ENCODE measurements at regions not wholly inside any gene's neighbourhood (a gene's known extent, or its start where the extent isn't known, plus 50 kb on each side); places are given as distances from the start of the nearest gene placed in this dataset.
A peak's percentile ranks its signal among the peaks of the same experiment; 100 is the strongest.

DNA sequence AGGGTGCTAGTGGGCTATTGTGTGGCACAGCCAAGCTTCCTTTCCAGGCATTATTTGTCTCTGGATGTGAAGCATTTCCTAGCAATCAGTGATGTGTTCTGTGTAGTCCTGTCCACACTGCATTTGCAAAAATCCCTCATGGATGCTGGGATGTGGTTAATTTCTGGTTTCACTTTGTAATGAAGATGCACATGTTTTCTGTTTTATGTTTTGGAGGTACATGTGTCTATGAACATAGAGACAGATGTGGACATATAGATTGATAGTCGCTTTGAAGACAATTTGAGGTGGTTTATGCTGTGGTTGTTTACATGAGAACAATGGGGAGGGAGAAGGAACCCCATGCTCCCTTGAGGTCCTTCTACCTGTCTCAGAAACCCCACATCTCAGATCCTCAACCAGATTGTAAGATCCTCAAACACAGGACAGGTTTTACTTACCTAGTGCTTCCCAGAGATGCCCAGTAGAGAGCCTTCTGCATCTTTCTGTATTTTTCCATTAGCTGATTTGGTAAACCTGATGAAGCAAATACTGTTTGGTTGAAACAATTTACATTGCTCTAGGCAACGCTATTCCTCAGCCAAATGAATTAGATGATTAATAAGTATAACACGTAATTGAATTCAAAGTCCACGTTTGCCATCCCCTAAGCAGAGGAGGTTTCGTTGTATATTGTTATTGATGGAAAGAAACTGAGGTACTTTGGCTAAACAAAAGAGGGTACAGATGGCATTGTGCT lies 204.4 kb downstream of the SPP2 start:
- Histone ChIP-seq H2AFZ (ENCODE audit: insufficient read depth, low read length, poor library complexity) (no peak overlapping the region), H3K23ac (ENCODE audit: low read length) (no peak overlapping the region), H3K36me3 (ENCODE audit: control insufficient read depth in 1 of 2, insufficient read depth in 2 of 2, low read length in 2 of 2) (no peaks in the 10 kb centered on the region), H3K9me3 (ENCODE audit: insufficient read depth, low read depth, low read length) (no peaks in the 10 kb centered on the region), H3K4me2 (ENCODE audit: low read length) (no peak overlapping the region), H2BK120ac (ENCODE audit: insufficient read depth, low read length, poor library complexity) (no peak overlapping the region), H4K91ac (ENCODE audit: low read depth, low read length) (no peak overlapping the region), H3K79me1 (ENCODE audit: low read length) (peaks cover 4% of the 10 kb centered on the region), H2AK5ac (ENCODE audit: low read length) (no peak overlapping the region), H3K4me3 (ENCODE audit: low read depth, low read length) (no peak overlapping the region), H3K4ac (ENCODE audit: low read depth, low read length) (no peak overlapping the region), H3K9ac (ENCODE audit: low read length) (no peak overlapping the region), H3K14ac (ENCODE audit: low read length) (no peak overlapping the region), H3K27me3 (ENCODE audit: insufficient read depth, low read length) (no peaks in the 10 kb centered on the region), H3K4me1 (ENCODE audit: control insufficient read depth in 1 of 2, insufficient read depth in 2 of 2, low read length in 2 of 2) (peaks cover 17 to 25% of the 10 kb centered on the region in 2 experiments), H3K18ac (ENCODE audit: low read length) (no peak overlapping the region), H4K8ac (ENCODE audit: low read depth, low read length) (no peak overlapping the region), H2BK5ac (ENCODE audit: low read depth, low read length, poor library complexity) (no peak overlapping the region), H2BK12ac (ENCODE audit: low read length) (no peak overlapping the region), H3K79me2 (ENCODE audit: control insufficient read depth, insufficient read depth, low read length, poor library complexity) (no peaks in the 10 kb centered on the region), H3K27ac (ENCODE audit: low read depth, low read length) (no peak overlapping the region), H4K12ac (ENCODE audit: low read depth, low read length) (no peak overlapping the region)
- no peak for DNase-seq
- WGBS (ENCODE audit: extremely low coverage, insufficient coverage, insufficient read length): no CpG with 5 or more reads among the region's 5 CpGs

DNA sequence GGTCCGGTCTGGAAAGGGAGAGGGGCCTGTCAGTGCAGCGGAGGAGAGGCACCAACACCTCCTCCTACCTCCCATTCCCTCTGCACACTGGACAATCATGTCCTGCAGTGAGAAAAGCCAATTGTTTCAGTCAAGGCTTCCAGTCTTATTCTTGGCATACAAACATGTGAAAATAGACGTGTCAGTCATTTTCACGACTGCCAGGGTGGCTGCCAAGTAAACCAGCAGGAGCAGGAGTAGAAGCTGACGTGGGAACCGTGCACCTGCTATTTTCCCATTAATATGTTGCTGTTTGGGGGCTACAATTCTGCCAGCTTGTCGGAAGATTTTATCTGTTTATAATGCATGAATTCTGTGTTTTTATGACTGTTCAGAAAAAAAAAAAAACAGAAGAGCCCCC lies 202.3 kb downstream of the SPP2 start:
- H3K4ac ChIP-seq (ENCODE audit: low read depth, low read length): no peak overlapping the region
- H3K36me3 ChIP-seq (ENCODE audit: control insufficient read depth in 1 of 2, insufficient read depth in 2 of 2, low read length in 2 of 2): no peaks in the 10 kb centered on the region
- no peak overlapping the region for H3K23ac ChIP-seq (ENCODE audit: low read length)
- no peak for DNase-seq
- H2AK5ac ChIP-seq (ENCODE audit: low read length): no peak overlapping the region
- no peak overlapping the region for H3K18ac ChIP-seq (ENCODE audit: low read length)
- H3K9ac ChIP-seq (ENCODE audit: low read length): no peak overlapping the region
- H4K12ac ChIP-seq (ENCODE audit: low read depth, low read length): no peak overlapping the region
- H3K4me2 ChIP-seq (ENCODE audit: low read length): no peak overlapping the region
- H3K27me3 ChIP-seq (ENCODE audit: insufficient read depth, low read length): no peaks in the 10 kb centered on the region
- H4K8ac ChIP-seq (ENCODE audit: low read depth, low read length): no peak overlapping the region
- no peaks in the 10 kb centered on the region for H3K79me2 ChIP-seq (ENCODE audit: control insufficient read depth, insufficient read depth, low read length, poor library complexity)
- no peak overlapping the region for H3K27ac ChIP-seq (ENCODE audit: low read depth, low read length)
- H3K14ac ChIP-seq (ENCODE audit: low read length): no peak overlapping the region
- no peak overlapping the region for H3K4me3 ChIP-seq (ENCODE audit: low read depth, low read length)
- no peak overlapping the region for H2BK12ac ChIP-seq (ENCODE audit: low read length)
- no CpG with 5 or more reads among the region's 7 CpGs for WGBS (ENCODE audit: extremely low coverage, insufficient coverage, insufficient read length)
- H2AFZ ChIP-seq (ENCODE audit: insufficient read depth, low read length, poor library complexity): no peak overlapping the region
- H2BK5ac ChIP-seq (ENCODE audit: low read depth, low read length, poor library complexity): no peak overlapping the region
- no peak overlapping the region for H4K91ac ChIP-seq (ENCODE audit: low read depth, low read length)
- H3K79me1 ChIP-seq (ENCODE audit: low read length): peaks cover 9% of the 10 kb centered on the region
- H3K9me3 ChIP-seq (ENCODE audit: insufficient read depth, low read depth, low read length): peaks cover 2% of the 10 kb centered on the region
- H3K4me1 ChIP-seq (ENCODE audit: control insufficient read depth in 1 of 2, insufficient read depth in 2 of 2, low read length in 2 of 2): peaks cover 17 to 27% of the 10 kb centered on the region in 2 experiments
- no peak overlapping the region for H2BK120ac ChIP-seq (ENCODE audit: insufficient read depth, low read length, poor library complexity)

DNA sequence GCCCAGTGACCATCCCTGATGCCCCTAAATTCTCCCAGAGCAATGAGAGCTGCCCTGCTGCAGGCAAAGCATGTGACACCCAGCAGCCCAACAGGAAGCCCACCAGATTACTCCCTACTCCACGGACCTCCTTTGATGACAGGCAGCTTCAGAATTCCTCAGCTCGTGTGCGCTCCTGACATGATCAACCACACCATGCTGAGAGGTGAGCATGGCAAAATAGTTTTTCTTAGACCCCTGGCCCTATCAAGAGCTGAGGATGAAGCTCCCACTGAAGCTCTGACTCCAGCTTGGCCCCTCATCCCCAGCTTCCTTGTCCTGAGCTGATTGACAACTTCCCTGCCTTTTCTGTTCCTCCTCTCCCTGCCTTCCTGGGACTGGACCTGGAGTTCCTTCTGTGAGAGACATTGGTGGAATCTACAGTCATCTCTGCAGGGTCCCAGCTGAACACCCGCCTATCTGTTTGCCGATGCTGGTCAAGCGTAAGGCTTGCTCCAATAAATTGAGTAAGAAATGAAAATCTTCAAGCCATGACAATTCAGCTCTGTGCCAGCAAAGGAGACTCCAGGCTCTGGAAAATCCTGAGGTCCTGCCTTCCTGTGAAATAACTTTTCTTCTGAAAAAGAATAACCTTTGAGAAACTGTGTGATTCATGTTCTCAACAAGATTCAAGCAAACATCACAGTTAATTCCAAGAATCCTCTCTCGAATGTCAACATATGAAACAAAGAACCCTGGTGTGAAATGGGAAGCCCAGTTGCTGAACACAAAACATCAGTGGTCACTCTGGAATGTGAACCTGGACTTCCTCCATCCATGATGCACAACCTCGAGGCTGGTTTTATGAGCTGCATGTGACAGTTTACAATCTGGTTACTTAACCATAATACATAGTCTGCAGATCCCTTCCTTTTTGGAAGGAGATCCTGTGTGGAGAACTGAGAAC lies 201.1 kb downstream of the SPP2 start:
- Histone ChIP-seq H3K4me3 (ENCODE audit: low read depth, low read length) (no peak overlapping the region), H2AFZ (ENCODE audit: insufficient read depth, low read length, poor library complexity) (no peak overlapping the region), H4K8ac (ENCODE audit: low read depth, low read length) (no peak overlapping the region), H2BK5ac (ENCODE audit: low read depth, low read length, poor library complexity) (peak overlapping the region; percentile 0), H3K79me2 (ENCODE audit: control insufficient read depth, insufficient read depth, low read length, poor library complexity) (no peaks in the 10 kb centered on the region), H3K27me3 (ENCODE audit: insufficient read depth, low read length) (no peaks in the 10 kb centered on the region), H3K27ac (ENCODE audit: low read depth, low read length) (no peak overlapping the region), H4K91ac (ENCODE audit: low read depth, low read length) (peak overlapping the region; percentile 16), H3K9ac (ENCODE audit: low read length) (no peak overlapping the region), H3K4me1 (ENCODE audit: control insufficient read depth in 1 of 2, insufficient read depth in 2 of 2, low read length in 2 of 2) (peaks cover 17 to 27% of the 10 kb centered on the region in 2 experiments), H3K4me2 (ENCODE audit: low read length) (no peak overlapping the region), H3K14ac (ENCODE audit: low read length) (peak overlapping the region; percentile 51), H3K18ac (ENCODE audit: low read length) (no peak overlapping the region), H3K4ac (ENCODE audit: low read depth, low read length) (no peak overlapping the region), H3K36me3 (ENCODE audit: control insufficient read depth in 1 of 2, insufficient read depth in 2 of 2, low read length in 2 of 2) (no peaks in the 10 kb centered on the region), H2BK12ac (ENCODE audit: low read length) (peak overlapping the region; percentile 23), H3K23ac (ENCODE audit: low read length) (no peak overlapping the region), H4K12ac (ENCODE audit: low read depth, low read length) (no peak overlapping the region), H2AK5ac (ENCODE audit: low read length) (no peak overlapping the region), H3K9me3 (ENCODE audit: insufficient read depth, low read depth, low read length) (peaks cover 7% of the 10 kb centered on the region), H2BK120ac (ENCODE audit: insufficient read depth, low read length, poor library complexity) (peak overlapping the region; percentile 26), H3K79me1 (ENCODE audit: low read length) (peaks cover 12% of the 10 kb centered on the region)
- DNase-seq: no peak
- no CpG with 5 or more reads among the region's 8 CpGs for WGBS (ENCODE audit: extremely low coverage, insufficient coverage, insufficient read length)

DNA sequence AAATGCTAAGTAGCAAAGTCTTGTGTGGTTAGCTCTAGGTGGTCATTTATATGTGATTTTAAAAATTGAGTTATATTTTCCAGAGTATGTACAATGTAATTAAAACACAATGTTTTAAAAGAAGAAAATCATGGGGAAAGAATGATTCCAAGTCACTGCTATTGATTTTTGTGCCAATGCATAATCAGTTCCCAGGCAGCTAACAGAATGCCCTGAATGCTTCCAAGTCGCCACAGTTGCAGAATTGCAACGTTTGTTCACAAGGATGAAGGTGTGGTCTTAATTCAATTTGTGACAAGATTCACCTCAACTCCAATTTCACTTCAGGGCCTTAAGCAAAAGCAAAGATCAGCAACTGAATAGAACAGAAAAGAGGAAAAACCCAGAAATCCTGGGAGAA lies 200.4 kb downstream of the SPP2 start:
- H3K36me3 ChIP-seq (ENCODE audit: control insufficient read depth in 1 of 2, insufficient read depth in 2 of 2, low read length in 2 of 2): no peaks in the 10 kb centered on the region
- no peak overlapping the region for H2BK5ac ChIP-seq (ENCODE audit: low read depth, low read length, poor library complexity)
- H3K4me2 ChIP-seq (ENCODE audit: low read length): no peak overlapping the region
- no peak overlapping the region for H2AK5ac ChIP-seq (ENCODE audit: low read length)
- peaks cover 12 to 21% of the 10 kb centered on the region in 2 experiments for H3K4me1 ChIP-seq (ENCODE audit: control insufficient read depth in 1 of 2, insufficient read depth in 2 of 2, low read length in 2 of 2)
- no peak overlapping the region for H2BK12ac ChIP-seq (ENCODE audit: low read length)
- H2AFZ ChIP-seq (ENCODE audit: insufficient read depth, low read length, poor library complexity): no peak overlapping the region
- H4K8ac ChIP-seq (ENCODE audit: low read depth, low read length): no peak overlapping the region
- no peaks in the 10 kb centered on the region for H3K79me2 ChIP-seq (ENCODE audit: control insufficient read depth, insufficient read depth, low read length, poor library complexity)
- no peak overlapping the region for H3K23ac ChIP-seq (ENCODE audit: low read length)
- H4K91ac ChIP-seq (ENCODE audit: low read depth, low read length): peak overlapping the region; percentile 16
- no peak for DNase-seq
- H3K9ac ChIP-seq (ENCODE audit: low read length): no peak overlapping the region
- H3K27me3 ChIP-seq (ENCODE audit: insufficient read depth, low read length): no peaks in the 10 kb centered on the region
- H3K79me1 ChIP-seq (ENCODE audit: low read length): peaks cover 12% of the 10 kb centered on the region
- H3K4me3 ChIP-seq (ENCODE audit: low read depth, low read length): no peak overlapping the region
- no CpG with 5 or more reads among the region's 2 CpGs for WGBS (ENCODE audit: extremely low coverage, insufficient coverage, insufficient read length)
- no peak overlapping the region for H3K18ac ChIP-seq (ENCODE audit: low read length)
- no peak overlapping the region for H3K4ac ChIP-seq (ENCODE audit: low read depth, low read length)
- no peak overlapping the region for H3K27ac ChIP-seq (ENCODE audit: low read depth, low read length)
- peaks cover 7% of the 10 kb centered on the region for H3K9me3 ChIP-seq (ENCODE audit: insufficient read depth, low read depth, low read length)
- H4K12ac ChIP-seq (ENCODE audit: low read depth, low read length): no peak overlapping the region
- peak overlapping the region; percentile 26 for H2BK120ac ChIP-seq (ENCODE audit: insufficient read depth, low read length, poor library complexity)
- no peak overlapping the region for H3K14ac ChIP-seq (ENCODE audit: low read length)
